ENCODE measurements at regions not wholly inside any gene's neighbourhood (a gene's known extent, or its start where the extent isn't known, plus 50 kb on each side); places are given as distances from the start of the nearest gene placed in this dataset.

DNA sequence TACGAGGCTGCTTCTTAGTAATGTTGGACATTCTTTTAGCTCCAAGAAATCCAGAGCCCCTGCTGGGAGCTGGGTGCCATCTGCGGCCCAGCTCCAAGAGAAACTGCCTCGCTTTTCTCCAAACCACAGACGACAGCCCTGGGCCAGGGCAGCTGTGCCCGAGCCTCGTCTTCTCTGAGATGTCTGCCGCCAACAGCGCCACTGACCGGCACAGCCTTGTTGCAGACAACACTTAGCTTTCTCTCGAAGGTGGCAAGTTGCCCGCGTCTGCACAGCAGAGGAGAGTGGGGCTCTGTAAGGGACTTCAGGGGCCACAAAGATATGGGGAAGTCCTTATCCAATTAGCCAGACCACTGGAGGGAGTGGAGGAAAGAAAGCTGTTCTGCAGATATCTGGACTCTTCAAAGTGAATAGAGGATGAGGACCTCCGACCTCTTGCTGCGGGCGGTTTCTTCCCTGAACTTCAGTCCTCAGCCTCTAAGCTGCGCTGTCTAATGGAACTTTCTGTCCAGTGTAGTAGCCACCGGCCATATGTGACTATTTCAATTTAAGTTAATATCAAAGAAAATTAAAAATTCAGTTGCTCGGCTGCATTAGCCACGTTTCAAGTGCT, 63.9 kb upstream of the DISP3 start:
- DNase-seq = no peak
- no peak for ATAC-seq

DNA sequence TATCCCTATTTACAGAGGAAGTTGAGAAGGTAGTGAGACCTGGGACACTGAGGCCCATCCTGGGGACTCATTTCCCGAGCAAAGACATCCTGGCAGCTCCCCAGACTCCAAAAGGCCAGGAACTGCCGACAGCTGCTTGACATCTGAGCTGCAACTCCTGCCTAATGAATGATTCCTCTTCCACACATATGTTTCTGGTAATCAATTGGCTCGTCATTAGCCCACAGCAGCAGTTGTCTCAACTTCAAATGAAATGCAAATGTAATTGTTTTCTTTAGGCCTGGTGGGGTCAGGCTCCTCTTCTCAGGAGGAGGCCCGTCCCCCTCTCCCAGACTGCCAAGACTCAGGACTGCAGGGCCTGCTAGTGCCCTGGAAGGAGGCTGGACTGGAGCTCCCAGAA, 61.8 kb upstream of the DISP3 start:
- ATAC-seq (no peak), DNase-seq (no peak)

DNA sequence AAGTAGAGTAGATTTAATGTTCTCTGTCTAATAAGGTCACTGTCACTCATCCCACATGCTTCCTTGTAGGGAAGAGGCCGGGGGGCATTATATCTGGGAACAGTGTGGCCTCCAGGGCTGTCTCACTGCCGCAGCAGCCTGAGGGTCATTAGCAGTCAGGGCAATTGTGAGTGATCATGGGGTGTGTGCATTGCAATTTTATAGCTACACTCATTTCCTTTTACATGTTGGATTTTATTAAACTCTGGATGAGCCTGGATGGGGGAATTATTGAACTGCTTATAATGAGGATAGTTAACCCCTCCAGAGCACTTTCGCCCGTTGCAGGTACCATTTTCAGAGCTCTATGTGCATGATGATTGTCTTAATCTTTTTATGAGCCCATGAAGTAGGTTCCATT, 60.9 kb upstream of the DISP3 start:
- DNase-seq = no peak
- no peak for ATAC-seq

DNA sequence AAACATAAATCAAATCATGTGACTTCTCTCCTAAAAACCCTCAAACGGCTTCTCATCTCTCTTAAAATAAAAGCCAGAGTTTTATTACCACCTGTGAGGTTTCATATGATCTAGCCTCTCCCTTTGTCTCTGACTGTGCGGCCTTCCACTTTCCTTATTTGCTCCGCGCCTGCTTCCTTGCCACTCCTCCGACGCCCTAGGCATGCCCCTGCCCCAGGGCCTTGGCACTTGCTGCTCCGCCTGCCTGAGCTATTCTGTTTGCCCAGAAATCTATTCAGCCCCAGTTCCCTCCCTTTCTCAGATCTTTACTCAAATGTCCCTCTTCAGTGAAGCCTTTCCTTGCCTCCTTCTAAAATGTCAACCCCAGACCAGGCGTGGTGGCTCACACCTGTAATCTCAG, 57.5 kb upstream of the DISP3 start:
- DNase-seq = no peak

DNA sequence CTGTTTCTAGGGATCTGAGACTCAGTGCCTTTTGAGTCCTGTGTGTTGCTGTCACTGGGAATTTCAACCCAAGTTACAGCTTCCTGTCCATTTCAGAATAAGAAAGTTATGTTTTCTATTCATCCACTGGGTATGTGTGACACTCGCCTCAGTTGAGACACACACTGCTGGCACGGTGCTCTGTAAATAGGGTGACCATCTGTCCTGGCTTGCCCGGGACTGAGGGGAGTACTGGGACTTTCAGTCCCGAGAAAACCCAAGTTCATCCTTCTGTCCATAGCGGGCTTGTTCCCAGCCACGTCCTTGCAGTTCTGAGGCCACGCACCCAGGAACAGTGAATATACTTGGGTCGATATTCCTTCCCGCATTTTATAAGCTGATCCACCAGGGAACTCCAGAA, 56.3 kb upstream of the DISP3 start:
- no peak for DNase-seq
- no peak for ATAC-seq

More for the DNA sequence above, 57.5 kb upstream of the DISP3 start:
- ATAC-seq = no peak

DNA sequence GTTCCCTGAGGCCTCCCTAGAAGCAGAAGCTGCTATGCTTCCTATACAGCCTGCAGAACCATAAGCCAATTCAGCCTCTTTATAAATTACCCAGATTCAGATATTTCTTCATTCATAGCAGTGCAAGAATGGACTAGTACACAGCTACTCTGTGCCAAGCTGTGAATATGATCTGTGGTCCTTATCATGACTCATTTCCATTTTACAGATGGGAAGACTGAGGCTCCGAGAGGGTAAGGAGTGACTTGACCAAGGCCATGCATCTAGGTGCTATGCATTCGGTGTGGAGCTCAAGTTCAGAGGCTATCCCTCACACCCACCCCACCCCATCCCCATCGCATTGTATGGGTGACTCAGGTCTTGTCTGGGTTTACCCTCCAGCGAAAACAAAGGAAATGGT, 52.3 kb upstream of the DISP3 start:
- DNase-seq (no peak), ATAC-seq (no peak)

DNA sequence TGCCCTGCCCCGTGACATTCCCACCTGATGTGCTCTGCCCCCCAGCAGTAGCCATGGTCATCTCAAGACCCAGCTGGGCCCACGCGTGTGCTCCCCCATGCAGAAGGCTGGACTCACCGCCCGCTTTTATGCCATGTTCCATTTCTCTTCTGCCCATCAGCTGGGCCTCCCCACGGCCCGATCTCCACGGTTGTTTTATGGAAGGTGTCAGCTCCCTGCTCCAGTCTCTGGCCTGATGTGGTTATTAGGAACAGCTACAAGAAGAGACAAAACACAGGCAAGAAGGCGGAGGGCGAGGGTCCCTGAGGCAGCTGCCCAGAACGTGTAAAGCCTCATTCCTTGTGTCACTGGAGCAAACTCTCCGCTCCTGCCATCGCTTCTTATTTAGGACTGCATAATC, 50.2 kb upstream of the DISP3 start:
- no peak for ATAC-seq

More for the DNA sequence above, 50.2 kb upstream of the DISP3 start:
- DNase-seq = no peak
